ENCODE measurements at regions not wholly inside any gene's neighbourhood (a gene's known extent, or its start where the extent isn't known, plus 50 kb on each side); places are given as distances from the start of the nearest gene placed in this dataset.

DNA sequence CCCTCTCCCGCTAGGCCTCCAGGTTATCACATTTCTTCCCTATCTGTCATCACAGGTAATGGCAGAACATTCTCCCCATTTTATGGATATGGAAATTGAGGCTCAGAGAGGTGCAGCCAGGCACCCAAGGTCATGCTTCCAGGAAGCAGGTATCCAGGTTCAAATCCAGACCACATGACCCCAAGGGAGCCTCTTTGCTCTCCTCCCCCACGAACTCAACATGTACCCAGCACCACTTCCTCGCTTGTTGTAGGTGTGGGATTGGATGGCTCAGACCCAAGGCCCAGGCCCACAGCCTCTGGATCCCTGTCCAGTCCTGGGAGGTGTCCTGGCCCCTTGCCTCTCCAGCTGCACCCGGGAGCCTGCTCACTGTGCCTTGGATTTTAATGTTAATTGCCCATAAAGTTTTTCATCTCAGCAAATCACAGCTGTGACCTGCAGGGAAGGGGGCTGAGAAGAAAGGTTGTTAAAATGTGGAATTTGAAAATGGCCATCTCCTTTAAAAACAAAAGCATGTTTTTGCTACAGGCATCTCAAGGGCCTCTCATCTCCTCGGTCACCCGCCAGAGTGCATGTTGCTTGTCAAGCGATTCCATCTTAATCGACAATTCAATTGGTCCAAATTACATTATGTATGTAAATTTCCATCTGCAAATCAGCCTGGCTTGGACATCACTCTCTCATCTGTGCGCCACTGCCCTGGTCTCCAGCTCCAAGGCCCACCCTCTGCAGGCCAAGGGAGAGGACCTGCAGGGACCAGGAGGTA lies 205.4 kb upstream of the ZMIZ1 start:
- TF ChIP-seq CTCF (IDR thresholded peaks at IDR 0.05; ENCODE audit: insufficient read depth, low read depth, low read length) = no peak
- no peak for DNase-seq (ENCODE audit: low read depth)
- no peak overlapping the region for H3K4me3 ChIP-seq (ENCODE audit: low read depth, low read length)

DNA sequence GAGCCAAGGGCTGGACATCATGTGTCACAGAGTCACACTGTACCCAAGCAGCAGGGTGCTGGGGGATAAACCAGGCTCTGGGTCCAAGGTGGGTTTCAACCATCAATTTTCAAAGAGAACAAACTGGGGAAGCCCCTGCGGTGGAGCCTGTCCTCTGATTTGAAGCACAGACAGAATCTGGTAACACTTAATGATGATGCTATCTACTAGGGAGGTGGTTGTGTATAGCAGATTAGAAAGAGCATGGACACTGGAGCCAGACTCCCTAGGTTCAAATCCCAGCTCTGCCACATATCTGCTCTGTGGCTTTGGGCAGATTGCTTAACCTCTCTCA lies 204.9 kb upstream of the ZMIZ1 start:
- no peak for DNase-seq (ENCODE audit: low read depth)
- no peak overlapping the region for H3K4me3 ChIP-seq (ENCODE audit: low read depth, low read length)
- TF ChIP-seq CTCF (IDR thresholded peaks at IDR 0.05; ENCODE audit: insufficient read depth, low read depth, low read length) = no peak

DNA sequence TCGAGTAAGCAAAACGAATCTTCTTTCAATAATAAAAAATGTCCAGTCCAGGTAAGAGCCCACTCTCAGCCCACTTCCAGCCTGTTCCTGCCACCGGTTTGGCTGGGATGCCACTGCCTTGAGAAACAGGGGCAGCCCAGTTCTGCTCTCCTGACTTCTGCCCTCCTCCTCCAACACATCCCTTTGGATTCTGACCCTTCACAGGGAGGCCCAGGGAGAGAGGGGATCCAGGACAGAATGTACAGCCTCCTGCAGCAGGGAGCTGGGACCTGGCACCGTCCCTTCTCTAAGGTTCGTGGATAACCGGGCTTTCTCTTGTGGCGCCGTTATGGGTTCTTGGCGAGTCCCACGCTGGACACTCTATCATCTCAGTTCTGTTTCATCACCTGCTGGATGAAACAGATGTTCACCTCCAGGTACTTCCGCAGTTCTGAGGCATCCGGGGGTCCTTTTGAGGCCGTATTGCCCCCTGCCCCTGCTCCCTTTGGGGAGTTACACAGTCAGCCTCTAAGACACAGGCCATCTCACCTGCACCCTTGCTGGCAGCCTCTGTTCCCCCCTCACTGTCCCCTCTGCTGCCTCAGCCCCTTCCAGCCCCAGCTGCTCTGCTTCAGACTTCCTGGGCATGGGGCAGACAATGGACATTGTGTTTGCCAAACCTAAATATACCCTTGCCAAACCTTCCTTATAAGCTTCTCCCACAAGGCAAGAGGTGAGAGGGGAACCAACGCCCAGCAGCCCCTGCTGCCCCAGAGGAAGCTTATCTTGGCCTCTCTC lies 203.8 kb upstream of the ZMIZ1 start:
- TF ChIP-seq CTCF (IDR thresholded peaks at IDR 0.05; ENCODE audit: insufficient read depth, low read depth, low read length) = no peak

DNA sequence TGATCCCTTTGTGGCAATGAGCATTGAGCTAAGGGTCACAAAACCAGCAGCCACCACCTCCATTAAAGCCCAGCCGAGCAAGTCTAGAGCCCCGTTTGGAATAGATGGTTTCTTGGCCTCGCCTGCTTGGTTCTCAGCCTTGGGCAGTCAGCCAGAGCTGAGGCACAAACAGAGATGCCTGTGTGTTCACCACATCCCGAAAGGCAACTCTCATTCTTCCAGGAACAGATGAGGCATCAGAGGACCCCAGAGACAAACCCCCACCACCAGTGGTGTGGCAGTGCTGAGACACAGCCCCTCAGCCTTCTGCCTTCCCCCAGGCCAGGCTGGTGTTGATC lies 203.3 kb upstream of the ZMIZ1 start:
- no peak for DNase-seq (ENCODE audit: low read depth)
- no peak overlapping the region for H3K4me3 ChIP-seq (ENCODE audit: low read depth, low read length)
- TF ChIP-seq CTCF (IDR thresholded peaks at IDR 0.05; ENCODE audit: insufficient read depth, low read depth, low read length) = no peak

More for the DNA sequence above, 203.8 kb upstream of the ZMIZ1 start:
- no peak for DNase-seq (ENCODE audit: low read depth)
- no peak overlapping the region for H3K4me3 ChIP-seq (ENCODE audit: low read depth, low read length)

GRCh38 chr10:78865931-78866717 lies 202.6 kb upstream of the ZMIZ1 start:
- no peak for DNase-seq (ENCODE audit: low read depth)

More at GRCh38 chr10:78865931-78866717, 202.6 kb upstream of the ZMIZ1 start:
- TF ChIP-seq CTCF (IDR thresholded peaks at IDR 0.05; ENCODE audit: insufficient read depth, low read depth, low read length) = no peak
- H3K4me3 ChIP-seq (ENCODE audit: low read depth, low read length) = no peak overlapping the region

All from fibroblast of villous mesenchyme (primary cell).